PC-3 (cell line): ENCODE measurements at regions not wholly inside any gene's neighbourhood (a gene's known extent, or its start where the extent isn't known, plus 50 kb on each side); places are given as distances from the start of the nearest gene placed in this dataset.
A peak's percentile ranks its signal among the peaks of the same experiment; 100 is the strongest.

Experiments
- ATAC-seq: fragments of 200-7000 bp; cut with Tn5 transposase; 2 replicates; pipeline ENCODE4 v1.9.1; 2020; ENCODE audit warnings: mild to moderate bottlenecking, moderate library complexity
- BruUV-seq: library from RNA; stranded (reverse); fragments of 400-500 nt; replicated peaks from 2 replicates; lab custom pipeline; 2021; lab: Mats Ljungman, UMichigan
- CTCF ChIA-PET: fragments of 300-600 bp; sonication (Branson Sonifier 250); formaldehyde crosslinking; loops from one replicate; lab custom pipeline; 2022; ENCODE audit warnings: antibody characterized with exemption; lab: Charles Lee
- POLR2A ChIA-PET: fragments of 300-600 bp; sonication (Branson Sonifier 250); formaldehyde crosslinking; loops from one replicate; lab custom pipeline; 2022; ENCODE audit warnings: antibody characterized with exemption; ENCODE audit not compliant: unreplicated experiment; lab: Charles Lee
- DNase-seq: peaks from one replicate; pipeline ENCODE4 v3.0.0-alpha.2; 2015
- H2AFZ ChIP-seq: fragments of 300-600 bp; sonication (generic); 2 replicates; pipeline ENCODE4 v1.6.0; 2016; ENCODE audit warnings: antibody characterized with exemption, low read length
- H3F3A ChIP-seq: fragments of 300-600 bp; sonication (generic); one replicate; pipeline ENCODE4 v1.6.0; 2017; ENCODE audit warnings: antibody characterized with exemption, low read length, control low read depth, mild to moderate bottlenecking; ENCODE audit not compliant: unreplicated experiment
- H3K27ac ChIP-seq: fragments of 300-600 bp; sonication (generic); 2 replicates; pipeline ENCODE4 v1.5.1; 2016; ENCODE audit warnings: mild to moderate bottlenecking, low read length
- H3K27me3 ChIP-seq: fragments of 300-600 bp; sonication (generic); 2 replicates; pipeline ENCODE4 v1.6.1; 2016; ENCODE audit warnings: low read length, mixed read lengths
- H3K36me3 ChIP-seq: fragments of 300-600 bp; sonication (generic); 2 replicates; pipeline ENCODE4 v1.6.1; 2016; ENCODE audit warnings: low read depth, mixed run types, low read length, mixed read lengths
- H3K4me1 ChIP-seq: fragments of 300-600 bp; sonication (generic); 2 replicates; pipeline ENCODE4 v1.5.1; 2016; ENCODE audit warnings: low read length; ENCODE audit not compliant: insufficient read depth
- H3K4me2 ChIP-seq: fragments of 300-600 bp; sonication (generic); 2 replicates; pipeline ENCODE4 v1.6.0; 2016; ENCODE audit warnings: low read length
- H3K4me3 ChIP-seq: fragments of 300-600 bp; sonication (generic); 2 replicates; pipeline ENCODE4 v1.5.1; 2016; ENCODE audit warnings: mild to moderate bottlenecking, low read length, mixed read lengths
- H3K79me2 ChIP-seq: fragments of 300-600 bp; sonication (generic); 2 replicates; pipeline ENCODE4 v1.6.1; 2017; ENCODE audit warnings: low read length, mixed read lengths
- H3K9ac ChIP-seq: fragments of 300-600 bp; sonication (generic); 2 replicates; pipeline ENCODE4 v1.6.0; 2016; ENCODE audit warnings: mild to moderate bottlenecking, low read length
- H3K9me2 ChIP-seq: fragments of 300-600 bp; sonication (generic); replicated peaks from 2 replicates; pipeline ENCODE4 v1.6.1; 2016; ENCODE audit warnings: mixed run types, low read length, mixed read lengths
- H3K9me3 ChIP-seq: fragments of 300-600 bp; sonication (generic); 2 replicates; pipeline ENCODE4 v1.6.1; 2016; ENCODE audit warnings: low read length, mixed read lengths
- H4K20me1 ChIP-seq: fragments of 300-600 bp; sonication (generic); 2 replicates; pipeline ENCODE4 v1.6.1; 2016; ENCODE audit warnings: low read length, mixed read lengths
- CTCF ChIP-seq: fragments of 300-600 bp; sonication (generic); conservative IDR thresholded peaks from 2 replicates; pipeline ENCODE4 v1.5.1; 2017; ENCODE audit warnings: antibody characterized with exemption, low read depth, mild to moderate bottlenecking, low read length
- EZH2 ChIP-seq: fragments of 300-600 bp; sonication (generic); IDR thresholded peaks from one replicate; pipeline ENCODE4 v1.6.1; 2017; ENCODE audit warnings: antibody characterized with exemption, mild to moderate bottlenecking, low read length; ENCODE audit not compliant: unreplicated experiment
- EZH2phosphoT487 ChIP-seq: fragments of 300-600 bp; sonication (generic); IDR thresholded peaks from 2 replicates; pipeline ENCODE4 v1.6.1; 2018; ENCODE audit warnings: mild to moderate bottlenecking, antibody characterized with exemption, low read length, borderline replicate concordance
- intact Hi-C: fragments of 100-400 bp; cut with micrococcal nuclease; formaldehyde crosslinking; loops from 2 replicates; pipeline ENCODE4 v1.9.0; 2023

GRCh38 chr4:123640824-123641223 is 244.2 kb downstream of the SPRY1 start:
- H4K20me1 ChIP-seq, result no peaks in the 10 kb centered on the region
- ChIA-PET POLR2A (interaction anchor here (0.6 kb wide), 1 partner anchor 152 kb away, joined by 5 read pairs; no protein-coding TSS in a partner anchor), CTCF (no interaction called here)
- no peak overlapping the region for H3K4me2 ChIP-seq
- intact Hi-C loops, result no loop called here
- no peaks in the 10 kb centered on the region for H3K36me3 ChIP-seq
- H2AFZ ChIP-seq, result no peak overlapping the region
- no peak overlapping the region for H3K9ac ChIP-seq
- no peaks in the 10 kb centered on the region for H3K79me2 ChIP-seq
- no peaks in the 10 kb centered on the region for H3F3A ChIP-seq
- H3K4me3 ChIP-seq, result no peak overlapping the region
- BruUV-seq, result no TSS peak
- no peaks in the 10 kb centered on the region for H3K9me2 ChIP-seq
- peaks cover 4% of the 10 kb centered on the region for H3K4me1 ChIP-seq
- no peaks in the 10 kb centered on the region for H3K27me3 ChIP-seq
- DNase-seq (no peak), ATAC-seq (no peak)
- TF ChIP-seq EZH2 (no peak), CTCF (no peak), EZH2phosphoT487 (no peak)
- H3K27ac ChIP-seq, result peak overlapping the region; percentile 80
- H3K9me3 ChIP-seq, result no peaks in the 10 kb centered on the region

- BruUV-seq, result no TSS peak
- Histone ChIP-seq H3K4me3 (no peak overlapping the region), H3K79me2 (no peaks in the 10 kb centered on the region), H3K9me2 (no peaks in the 10 kb centered on the region), H3K4me2 (no peak overlapping the region), H3K9ac (no peak overlapping the region), H3K27ac (no peak overlapping the region), H3K4me1 (peaks cover 4% of the 10 kb centered on the region), H3K27me3 (no peaks in the 10 kb centered on the region), H3K36me3 (no peaks in the 10 kb centered on the region), H2AFZ (no peak overlapping the region), H3K9me3 (no peaks in the 10 kb centered on the region), H4K20me1 (no peaks in the 10 kb centered on the region), H3F3A (no peaks in the 10 kb centered on the region)
- CTCF ChIA-PET, result no interaction called here
- intact Hi-C loops, result no loop called here
- DNase-seq (no peak), ATAC-seq (no peak)
- POLR2A ChIA-PET, result no interaction called here
- TF ChIP-seq CTCF, result no peak
- no peak for TF ChIP-seq EZH2
- no peak for TF ChIP-seq EZH2phosphoT487
Observed at GRCh38 chr4:123643691-123644090, 247.1 kb downstream of the SPRY1 start.

- Histone ChIP-seq H2AFZ (peak overlapping the region; percentile 55), H3K4me3 (no peak overlapping the region), H3K9me3 (no peaks in the 10 kb centered on the region), H3K9ac (no peak overlapping the region), H3K4me2 (peak overlapping the region; percentile 19; the same call in 1 of the 2 replicates), H4K20me1 (no peaks in the 10 kb centered on the region), H3K27me3 (no peaks in the 10 kb centered on the region), H3K4me1 (peaks cover 10% of the 10 kb centered on the region; the same call in 1 of the 2 replicates), H3K9me2 (no peaks in the 10 kb centered on the region), H3K27ac (peak overlapping the region; percentile 19; the same call in 1 of the 2 replicates), H3K36me3 (no peaks in the 10 kb centered on the region), H3F3A (no peaks in the 10 kb centered on the region), H3K79me2 (no peaks in the 10 kb centered on the region)
- CTCF ChIA-PET, result no interaction called here
- no TSS peak for BruUV-seq
- no peak for DNase-seq
- intact Hi-C loops, result no loop called here
- ATAC-seq, result no peak
- no peak for TF ChIP-seq CTCF
- no peak for TF ChIP-seq EZH2
- TF ChIP-seq EZH2phosphoT487, result no peak
- POLR2A ChIA-PET, result no interaction called here
Observed at GRCh38 chr4:123649250-123649644, 252.7 kb downstream of the SPRY1 start.
